GM21717 (cell line): ENCODE measurements at regions not wholly inside any gene's neighbourhood (a gene's known extent, or its start where the extent isn't known, plus 50 kb on each side); places are given as distances from the start of the nearest gene placed in this dataset.
"Not testable (repeated sequence)": the region's sequence is repeated elsewhere in the genome, so short reads cannot be mapped to it uniquely, and the experiment has no call there.

ENCODE experiments used
- ATAC-seq: cut with Tn5 transposase; IDR thresholded peaks from one replicate; pipeline ENCODE4 v1.9.1; 2021; ENCODE audit warnings: mild to moderate bottlenecking, moderate library complexity; ENCODE audit not compliant: unreplicated experiment

- ATAC-seq: no peak
Observed at GRCh38 chr10:16116404-16117304, 256.3 kb upstream of the MINDY3 start.

- no peak for ATAC-seq
Observed at GRCh38 chr10:16117305-16117695, 257.0 kb upstream of the MINDY3 start.

GRCh38 chr10:16119445-16119844 is 259.1 kb upstream of the MINDY3 start:
- ATAC-seq: no peak

GRCh38 chr10:16120563-16120962 is 260.3 kb upstream of the MINDY3 start:
- ATAC-seq: no peak

- no peak for ATAC-seq
Observed at GRCh38 chr10:16141499-16141898, 281.2 kb upstream of the MINDY3 start.

- ATAC-seq: no peak
Observed at GRCh38 chr10:16146993-16147392, 286.7 kb upstream of the MINDY3 start.

- ATAC-seq: no peak
Observed at GRCh38 chr10:16155834-16156233, 281.0 kb upstream of the PTER start.

- ATAC-seq: no peak
Observed at GRCh38 chr10:16156681-16157080, 280.1 kb upstream of the PTER start.

GRCh38 chr10:16165067-16165466 is 271.7 kb upstream of the PTER start:
- ATAC-seq: not testable (repeated sequence)

- ATAC-seq: no peak
Observed at GRCh38 chr10:16182144-16182543, 254.7 kb upstream of the PTER start.

GRCh38 chr10:16182688-16183087 is 254.1 kb upstream of the PTER start:
- no peak for ATAC-seq

GRCh38 chr10:16184096-16184597 is 252.7 kb upstream of the PTER start:
- no peak for ATAC-seq

- no peak for ATAC-seq
Observed at GRCh38 chr10:16184906-16185305, 251.9 kb upstream of the PTER start.

- no peak for ATAC-seq
Observed at GRCh38 chr10:16186564-16186963, 250.2 kb upstream of the PTER start.

- ATAC-seq: no peak
Observed at GRCh38 chr10:16187161-16187560, 249.6 kb upstream of the PTER start.

GRCh38 chr10:16192337-16192736 is 244.5 kb upstream of the PTER start:
- ATAC-seq: no peak

- ATAC-seq: no peak
Observed at GRCh38 chr10:16193241-16193640, 243.6 kb upstream of the PTER start.

- ATAC-seq: peak; percentile 94
Observed at GRCh38 chr10:16195178-16195769, 241.5 kb upstream of the PTER start.

GRCh38 chr10:16195894-16196293 is 240.9 kb upstream of the PTER start:
- ATAC-seq: no peak

GRCh38 chr10:16199216-16199615 is 237.6 kb upstream of the PTER start:
- ATAC-seq: no peak

GRCh38 chr10:16223618-16224017 is 213.2 kb upstream of the PTER start:
- not testable (repeated sequence) for ATAC-seq

GRCh38 chr10:16227674-16228073 is 209.1 kb upstream of the PTER start:
- ATAC-seq: no peak
